ENCODE measurements at regions not wholly inside any gene's neighbourhood (a gene's known extent, or its start where the extent isn't known, plus 50 kb on each side); places are given as distances from the start of the nearest gene placed in this dataset.

DNA sequence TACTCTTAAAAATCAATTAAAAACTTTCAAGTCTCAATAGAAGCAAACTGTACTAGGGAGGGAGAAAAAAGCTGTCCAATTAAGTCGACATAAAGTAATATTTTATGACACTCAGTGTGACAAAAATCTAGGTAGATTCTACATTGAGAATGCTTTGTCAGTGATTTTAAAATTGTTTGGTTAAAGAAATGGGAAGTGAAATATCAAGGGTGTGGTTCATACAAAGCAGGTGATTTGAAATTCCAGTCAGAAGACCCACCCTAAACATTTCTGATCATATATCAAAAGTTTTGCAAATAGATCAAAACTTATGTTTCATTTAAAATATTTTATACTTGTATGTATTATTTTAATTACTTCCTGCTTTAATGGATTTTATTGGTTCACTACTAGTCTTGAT, 338.9 kb upstream of the DCC start:
- H3K4me3 ChIP-seq (ENCODE audit: low read depth, low read length, poor library complexity, severe bottlenecking): no peak overlapping the region
- no TSS peak for BruUV-seq (replicated peaks)
- intact Hi-C loops (cut with micrococcal nuclease; ENCODE audit: unreplicated experiment): no loop called here
- ChIA-PET CTCF (no interaction called here), POLR2A (ENCODE audit: low non-redundant PET) (no interaction called here)
- H3K9me3 ChIP-seq (ENCODE audit: low read depth, low read length, poor library complexity, severe bottlenecking): no peaks in the 10 kb centered on the region
- TF ChIP-seq, protein P1, sequence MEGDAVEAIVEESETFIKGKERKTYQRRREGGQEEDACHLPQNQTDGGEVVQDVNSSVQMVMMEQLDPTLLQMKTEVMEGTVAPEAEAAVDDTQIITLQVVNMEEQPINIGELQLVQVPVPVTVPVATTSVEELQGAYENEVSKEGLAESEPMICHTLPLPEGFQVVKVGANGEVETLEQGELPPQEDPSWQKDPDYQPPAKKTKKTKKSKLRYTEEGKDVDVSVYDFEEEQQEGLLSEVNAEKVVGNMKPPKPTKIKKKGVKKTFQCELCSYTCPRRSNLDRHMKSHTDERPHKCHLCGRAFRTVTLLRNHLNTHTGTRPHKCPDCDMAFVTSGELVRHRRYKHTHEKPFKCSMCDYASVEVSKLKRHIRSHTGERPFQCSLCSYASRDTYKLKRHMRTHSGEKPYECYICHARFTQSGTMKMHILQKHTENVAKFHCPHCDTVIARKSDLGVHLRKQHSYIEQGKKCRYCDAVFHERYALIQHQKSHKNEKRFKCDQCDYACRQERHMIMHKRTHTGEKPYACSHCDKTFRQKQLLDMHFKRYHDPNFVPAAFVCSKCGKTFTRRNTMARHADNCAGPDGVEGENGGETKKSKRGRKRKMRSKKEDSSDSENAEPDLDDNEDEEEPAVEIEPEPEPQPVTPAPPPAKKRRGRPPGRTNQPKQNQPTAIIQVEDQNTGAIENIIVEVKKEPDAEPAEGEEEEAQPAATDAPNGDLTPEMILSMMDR (conservative IDR thresholded peaks at IDR 0.05; ENCODE audit: low read depth, low read length): no peak
- no peak for TF ChIP-seq EZH2 (IDR thresholded peaks at IDR 0.05; ENCODE audit: borderline replicate concordance, low read depth, low read length, poor library complexity, severe bottlenecking)
- H3K4me1 ChIP-seq (ENCODE audit: insufficient read depth, low read length, poor library complexity, severe bottlenecking): no peaks in the 10 kb centered on the region
- no peaks in the 10 kb centered on the region for H3K36me3 ChIP-seq (ENCODE audit: insufficient read depth, low read length, poor library complexity, severe bottlenecking)
- no peak overlapping the region for H3K27ac ChIP-seq (ENCODE audit: low read depth, low read length, poor library complexity, severe bottlenecking)
- no peak for DNase-seq (ENCODE audit: low spot score)
- no peaks in the 10 kb centered on the region for H3K27me3 ChIP-seq (replicated peaks; ENCODE audit: insufficient read depth, low read depth, low read length, poor library complexity)

DNA sequence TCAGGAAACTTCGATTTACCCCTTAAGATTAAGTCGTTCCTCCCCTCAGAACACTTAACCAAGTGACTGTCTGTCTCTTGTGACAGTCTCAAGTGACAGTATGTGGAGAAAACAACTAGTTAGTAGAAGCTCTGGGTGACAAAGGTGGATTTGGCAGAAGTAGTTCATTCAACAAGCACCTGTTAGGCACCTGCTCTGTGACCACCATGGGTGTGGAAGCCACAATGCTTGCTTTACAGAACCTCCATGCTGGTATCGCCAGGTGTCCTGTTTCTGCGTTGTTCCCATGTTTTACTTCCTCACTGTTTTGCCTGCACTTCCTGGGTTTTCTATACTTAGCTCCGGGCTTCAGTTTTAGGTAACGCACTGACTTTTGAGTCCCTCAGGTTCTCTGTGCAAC, 337.4 kb upstream of the DCC start:
- DNase-seq (ENCODE audit: low spot score): no peak
- Histone ChIP-seq H3K27me3 (replicated peaks; ENCODE audit: insufficient read depth, low read depth, low read length, poor library complexity) (no peaks in the 10 kb centered on the region), H3K9me3 (ENCODE audit: low read depth, low read length, poor library complexity, severe bottlenecking) (no peaks in the 10 kb centered on the region), H3K27ac (ENCODE audit: low read depth, low read length, poor library complexity, severe bottlenecking) (no peak overlapping the region), H3K4me1 (ENCODE audit: insufficient read depth, low read length, poor library complexity, severe bottlenecking) (no peaks in the 10 kb centered on the region), H3K36me3 (ENCODE audit: insufficient read depth, low read length, poor library complexity, severe bottlenecking) (no peaks in the 10 kb centered on the region), H3K4me3 (ENCODE audit: low read depth, low read length, poor library complexity, severe bottlenecking) (no peak overlapping the region)
- ChIA-PET CTCF (no interaction called here), POLR2A (ENCODE audit: low non-redundant PET) (no interaction called here)
- intact Hi-C loops (cut with micrococcal nuclease; ENCODE audit: unreplicated experiment): no loop called here
- no TSS peak for BruUV-seq (replicated peaks)
- no peak for TF ChIP-seq EZH2 (IDR thresholded peaks at IDR 0.05; ENCODE audit: borderline replicate concordance, low read depth, low read length, poor library complexity, severe bottlenecking)
- TF ChIP-seq, protein P1 (conservative IDR thresholded peaks at IDR 0.05; ENCODE audit: low read depth, low read length): no peak

DNA sequence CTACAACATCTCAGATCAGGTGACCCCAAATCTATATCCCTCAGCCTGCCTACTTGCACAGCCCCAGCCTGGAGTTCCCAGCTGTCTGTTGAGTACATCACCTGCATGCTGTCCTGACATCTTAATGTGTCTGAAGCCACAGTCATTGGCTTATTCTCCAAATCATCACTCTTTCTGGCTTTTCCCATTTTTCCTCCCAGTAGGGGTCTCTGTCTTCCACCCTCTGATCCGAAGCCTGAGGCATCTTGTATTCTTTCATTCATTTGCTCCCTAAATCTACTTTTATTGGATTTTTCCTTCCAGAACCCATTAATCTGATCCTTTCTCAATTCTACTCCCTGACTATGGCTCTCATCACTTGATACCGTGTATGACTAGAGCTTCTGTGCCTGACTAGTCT, 332.9 kb upstream of the DCC start:
- Histone ChIP-seq H3K27me3 (replicated peaks; ENCODE audit: insufficient read depth, low read depth, low read length, poor library complexity) (no peaks in the 10 kb centered on the region), H3K4me3 (ENCODE audit: low read depth, low read length, poor library complexity, severe bottlenecking) (no peak overlapping the region), H3K27ac (ENCODE audit: low read depth, low read length, poor library complexity, severe bottlenecking) (no peak overlapping the region), H3K9me3 (ENCODE audit: low read depth, low read length, poor library complexity, severe bottlenecking) (no peaks in the 10 kb centered on the region), H3K4me1 (ENCODE audit: insufficient read depth, low read length, poor library complexity, severe bottlenecking) (no peaks in the 10 kb centered on the region), H3K36me3 (ENCODE audit: insufficient read depth, low read length, poor library complexity, severe bottlenecking) (no peaks in the 10 kb centered on the region)
- ChIA-PET POLR2A (ENCODE audit: low non-redundant PET) (no interaction called here), CTCF (no interaction called here)
- TF ChIP-seq, protein P1 (conservative IDR thresholded peaks at IDR 0.05; ENCODE audit: low read depth, low read length): peak; percentile 45
- no peak for TF ChIP-seq EZH2 (IDR thresholded peaks at IDR 0.05; ENCODE audit: borderline replicate concordance, low read depth, low read length, poor library complexity, severe bottlenecking)
- BruUV-seq (replicated peaks): no TSS peak
- peak; percentile 10 for DNase-seq (ENCODE audit: low spot score)
- intact Hi-C loops (cut with micrococcal nuclease; ENCODE audit: unreplicated experiment): no loop called here

Measured in A673 (cell line).